ENCODE measurements at regions not wholly inside any gene's neighbourhood (a gene's known extent, or its start where the extent isn't known, plus 50 kb on each side); places are given as distances from the start of the nearest gene placed in this dataset.
"Not testable (repeated sequence)": the region's sequence is repeated elsewhere in the genome, so short reads cannot be mapped to it uniquely, and the experiment has no call there.

GRCh38 chr3:72627271-72627670 is 221.0 kb downstream of the SHQ1 start:
- no peak for DNase-seq (ENCODE audit: low spot score)

GRCh38 chr3:72625602-72626337 is 222.5 kb downstream of the SHQ1 start:
- peak; percentile 6 for DNase-seq (ENCODE audit: low spot score)

GRCh38 chr3:72624656-72625055 is 223.6 kb downstream of the SHQ1 start:
- no peak for DNase-seq (ENCODE audit: low spot score)

- no peak for DNase-seq (ENCODE audit: low spot score)
These were observed 229.5 kb downstream of the SHQ1 start for GRCh38 chr3:72618739-72619138.

- DNase-seq (ENCODE audit: low spot score): no peak
These were observed 230.7 kb downstream of the SHQ1 start for GRCh38 chr3:72617424-72618024.

GRCh38 chr3:72615776-72616175 is 232.5 kb downstream of the SHQ1 start:
- DNase-seq (ENCODE audit: low spot score): no peak

- DNase-seq (ENCODE audit: low spot score): no peak
These were observed 233.1 kb downstream of the SHQ1 start for GRCh38 chr3:72615182-72615581.

- DNase-seq (ENCODE audit: low spot score): no peak
These were observed 233.7 kb downstream of the SHQ1 start for GRCh38 chr3:72614394-72615074.

GRCh38 chr3:72613871-72614270 is 234.4 kb downstream of the SHQ1 start:
- DNase-seq (ENCODE audit: low spot score): no peak

GRCh38 chr3:72609114-72609513 is 239.1 kb downstream of the SHQ1 start:
- not testable (repeated sequence) for DNase-seq (ENCODE audit: low spot score)

GRCh38 chr3:72606005-72606800 is 242.0 kb downstream of the SHQ1 start:
- peak; percentile 20 for DNase-seq (ENCODE audit: low spot score)

- DNase-seq (ENCODE audit: low spot score): no peak
These were observed 243.9 kb downstream of the SHQ1 start for GRCh38 chr3:72604328-72604727.

GRCh38 chr3:72601983-72602750 is 246.1 kb downstream of the SHQ1 start:
- no peak for DNase-seq (ENCODE audit: low spot score)

GRCh38 chr3:72601060-72601459 is 247.2 kb downstream of the SHQ1 start:
- DNase-seq (ENCODE audit: low spot score): no peak

- DNase-seq (ENCODE audit: low spot score): no peak
These were observed 250.5 kb downstream of the SHQ1 start for GRCh38 chr3:72597756-72598195.

- DNase-seq (ENCODE audit: low spot score): no peak
These were observed 251.2 kb downstream of the SHQ1 start for GRCh38 chr3:72597043-72597442.

GRCh38 chr3:72595927-72596610 is 252.2 kb downstream of the SHQ1 start:
- no peak for DNase-seq (ENCODE audit: low spot score)

- DNase-seq (ENCODE audit: low spot score): no peak
These were observed 252.9 kb downstream of the SHQ1 start for GRCh38 chr3:72595376-72595775.

- DNase-seq (ENCODE audit: low spot score): no peak
These were observed 253.5 kb downstream of the SHQ1 start for GRCh38 chr3:72594615-72595215.

GRCh38 chr3:72593881-72594397 is 254.3 kb downstream of the SHQ1 start:
- no peak for DNase-seq (ENCODE audit: low spot score)
